ENCODE measurements at regions not wholly inside any gene's neighbourhood (a gene's known extent, or its start where the extent isn't known, plus 50 kb on each side); places are given as distances from the start of the nearest gene placed in this dataset.

DNA sequence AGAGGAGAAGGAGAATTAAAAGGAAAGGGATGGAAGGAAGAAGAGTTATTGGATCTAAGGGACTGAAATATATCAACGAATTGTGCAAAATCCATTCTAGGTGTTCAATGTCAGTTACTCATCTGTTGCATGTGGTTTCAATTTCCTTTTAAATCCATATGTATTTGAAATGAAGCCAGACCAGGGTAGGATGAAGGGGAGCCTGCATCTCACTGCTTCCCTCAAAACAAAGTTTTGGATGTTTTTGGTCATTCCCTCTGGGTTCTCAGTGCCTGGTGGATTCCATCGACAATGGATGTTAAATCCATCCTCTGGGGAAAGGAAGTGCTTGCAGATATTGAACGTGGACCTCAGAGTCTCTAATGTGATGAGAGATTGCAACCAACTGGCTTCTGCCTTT, 103.5 kb upstream of the XYLT1 start:
- intact Hi-C loops (cut with DNase I): loop anchor here (10.0 kb wide), 1 partner anchor 289 kb away; no protein-coding TSS in a partner anchor

DNA sequence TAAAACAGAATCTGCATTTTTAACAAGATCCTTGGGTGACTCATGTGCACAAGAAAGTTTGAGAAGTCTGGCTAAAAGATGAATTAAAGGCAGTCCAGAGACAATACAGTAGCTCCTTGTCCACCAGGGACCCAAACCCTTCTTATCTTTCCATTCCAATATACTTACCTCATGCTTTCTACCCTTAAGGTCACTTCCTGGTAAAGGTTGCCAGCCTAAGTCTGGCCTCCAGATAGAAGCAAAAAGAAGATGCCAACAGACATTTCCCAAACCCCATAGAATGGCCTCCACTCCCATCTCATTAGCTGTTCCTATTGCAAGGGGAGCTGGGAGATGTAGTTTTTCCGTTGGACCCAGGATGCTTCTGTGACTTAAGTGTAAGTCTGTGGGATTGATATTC, 101.4 kb upstream of the XYLT1 start:
- H3K4me3 ChIP-seq (replicated peaks in 1 of 3): no peak overlapping the region
- H3K9me3 ChIP-seq: no peaks in the 10 kb centered on the region
- no peak for DNase-seq
- no peaks in the 10 kb centered on the region for H3K27me3 ChIP-seq
- no peaks in the 10 kb centered on the region for H3K36me3 ChIP-seq
- TF ChIP-seq, protein P1, sequence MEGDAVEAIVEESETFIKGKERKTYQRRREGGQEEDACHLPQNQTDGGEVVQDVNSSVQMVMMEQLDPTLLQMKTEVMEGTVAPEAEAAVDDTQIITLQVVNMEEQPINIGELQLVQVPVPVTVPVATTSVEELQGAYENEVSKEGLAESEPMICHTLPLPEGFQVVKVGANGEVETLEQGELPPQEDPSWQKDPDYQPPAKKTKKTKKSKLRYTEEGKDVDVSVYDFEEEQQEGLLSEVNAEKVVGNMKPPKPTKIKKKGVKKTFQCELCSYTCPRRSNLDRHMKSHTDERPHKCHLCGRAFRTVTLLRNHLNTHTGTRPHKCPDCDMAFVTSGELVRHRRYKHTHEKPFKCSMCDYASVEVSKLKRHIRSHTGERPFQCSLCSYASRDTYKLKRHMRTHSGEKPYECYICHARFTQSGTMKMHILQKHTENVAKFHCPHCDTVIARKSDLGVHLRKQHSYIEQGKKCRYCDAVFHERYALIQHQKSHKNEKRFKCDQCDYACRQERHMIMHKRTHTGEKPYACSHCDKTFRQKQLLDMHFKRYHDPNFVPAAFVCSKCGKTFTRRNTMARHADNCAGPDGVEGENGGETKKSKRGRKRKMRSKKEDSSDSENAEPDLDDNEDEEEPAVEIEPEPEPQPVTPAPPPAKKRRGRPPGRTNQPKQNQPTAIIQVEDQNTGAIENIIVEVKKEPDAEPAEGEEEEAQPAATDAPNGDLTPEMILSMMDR (IDR thresholded peaks at IDR 0.05): no peak
- no peak for TF ChIP-seq POLR2A (IDR thresholded peaks at IDR 0.05)
- H3K27ac ChIP-seq: no peak overlapping the region
- peaks cover 0 to 5% of the 10 kb centered on the region in 2 donors for H3K4me1 ChIP-seq
- intact Hi-C loops (cut with DNase I): loop anchor here (10.0 kb wide), 1 partner anchor 287 kb away; no protein-coding TSS in a partner anchor
- 73 to 91% methylated on average over 1 of the region's 1 CpG for WGBS, 2 donors

More for the DNA sequence above, 103.5 kb upstream of the XYLT1 start:
- Histone ChIP-seq H3K27ac (no peak overlapping the region), H3K36me3 (no peaks in the 10 kb centered on the region), H3K4me1 (peaks cover 0 to 10% of the 10 kb centered on the region in 2 donors), H3K27me3 (no peaks in the 10 kb centered on the region), H3K9me3 (no peaks in the 10 kb centered on the region), H3K4me3 (replicated peaks in 1 of 3) (no peak overlapping the region)
- TF ChIP-seq POLR2A (IDR thresholded peaks at IDR 0.05): no peak
- TF ChIP-seq, protein P1 (IDR thresholded peaks at IDR 0.05): no peak
- whole genome bisulfite sequencing, 2 donors: 59 to 77% methylated on average over 3 of the region's 3 CpGs
- no peak for DNase-seq

DNA sequence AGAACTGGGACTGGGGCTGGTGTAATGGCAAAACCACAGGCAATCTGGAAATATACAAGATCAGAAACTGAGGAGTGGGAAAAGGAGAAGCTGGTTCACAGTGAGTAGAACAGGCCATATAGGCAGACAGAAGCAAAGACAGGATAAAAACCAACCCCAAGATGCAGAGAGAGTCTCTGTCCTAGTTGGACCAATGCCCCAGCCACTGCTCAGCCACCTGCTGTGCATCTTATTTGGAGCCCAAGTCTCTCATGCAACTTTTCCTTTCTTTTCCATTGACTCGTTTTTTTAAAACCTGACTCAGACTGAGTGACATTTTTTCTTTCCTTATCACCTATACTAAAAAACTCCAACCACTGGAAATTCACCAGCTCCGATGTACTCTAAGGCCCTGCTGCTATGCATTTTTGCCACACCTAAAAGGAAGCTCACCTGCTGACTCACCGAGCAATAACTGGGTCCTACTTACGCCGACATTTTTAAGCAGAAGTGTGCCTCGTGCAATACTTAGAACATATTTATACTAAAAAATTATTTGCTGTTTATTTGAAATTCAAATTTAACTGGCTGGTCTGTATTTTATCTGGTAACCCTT, 100.8 kb upstream of the XYLT1 start:
- Histone ChIP-seq H3K27ac (no peak overlapping the region), H3K9me3 (no peaks in the 10 kb centered on the region), H3K4me1 (peaks cover 0 to 5% of the 10 kb centered on the region in 2 donors), H3K4me3 (replicated peaks in 1 of 3) (no peak overlapping the region), H3K27me3 (no peaks in the 10 kb centered on the region), H3K36me3 (no peaks in the 10 kb centered on the region)
- intact Hi-C loops (cut with DNase I): loop anchor here (10.0 kb wide), 1 partner anchor 287 kb away; no protein-coding TSS in a partner anchor
- TF ChIP-seq, protein P1 (IDR thresholded peaks at IDR 0.05): no peak
- TF ChIP-seq POLR2A (IDR thresholded peaks at IDR 0.05): no peak
- WGBS, 2 donors: 85 to 88% methylated on average over 6 of the region's 6 CpGs
- no peak for DNase-seq

DNA sequence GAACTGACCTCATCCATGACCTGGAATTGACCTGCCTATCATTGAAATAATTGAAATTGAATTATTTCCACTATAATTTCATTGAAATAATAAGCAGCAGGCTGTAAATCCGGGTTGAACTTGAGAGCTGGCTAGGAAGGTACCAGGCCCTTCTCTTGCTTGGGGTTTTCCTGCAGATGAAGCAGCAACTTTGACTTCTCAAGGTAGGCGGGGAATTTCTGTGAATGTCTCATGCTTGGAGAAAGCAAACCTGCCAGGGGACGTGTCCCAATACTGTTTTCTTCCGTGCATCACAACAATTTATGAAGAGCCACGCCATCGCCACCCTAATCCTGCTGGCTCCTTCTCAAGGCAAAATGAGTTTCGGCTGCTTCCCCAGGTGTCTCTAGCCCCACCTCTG, 97.5 kb upstream of the XYLT1 start:
- intact Hi-C loops (cut with DNase I): no loop called here
- 93 to 94% methylated on average over 7 of the region's 7 CpGs for WGBS, 2 donors

DNA sequence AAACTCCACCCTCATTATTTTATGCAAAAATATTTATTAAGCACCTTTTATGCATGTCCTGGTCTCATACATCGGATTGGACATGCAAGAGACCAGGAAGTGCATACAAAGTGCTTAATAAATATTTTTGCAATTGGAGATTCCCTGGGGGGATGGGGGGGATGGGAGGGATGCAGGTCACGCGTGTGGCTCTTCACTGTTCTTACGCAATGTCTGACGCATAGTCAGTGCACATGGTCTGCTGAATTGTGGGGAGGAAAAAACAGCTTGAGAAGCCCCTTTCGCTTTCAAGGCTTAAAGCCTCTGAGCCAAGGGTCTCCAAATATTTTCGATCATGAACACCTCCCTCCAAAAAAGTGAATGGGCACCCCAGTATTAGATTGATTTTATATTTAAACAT, 96.7 kb upstream of the XYLT1 start:
- no peaks in the 10 kb centered on the region for H3K4me1 ChIP-seq
- no peak overlapping the region for H3K4me3 ChIP-seq (replicated peaks in 1 of 3)
- no peaks in the 10 kb centered on the region for H3K36me3 ChIP-seq
- 86 to 89% methylated on average over 7 of the region's 7 CpGs for WGBS, 2 donors
- H3K27me3 ChIP-seq: no peaks in the 10 kb centered on the region
- H3K9me3 ChIP-seq: no peaks in the 10 kb centered on the region
- DNase-seq: no peak
- intact Hi-C loops (cut with DNase I): no loop called here
- H3K27ac ChIP-seq: no peak overlapping the region
- TF ChIP-seq, protein P1 (IDR thresholded peaks at IDR 0.05): no peak
- TF ChIP-seq POLR2A (IDR thresholded peaks at IDR 0.05): no peak

More for the DNA sequence above, 97.5 kb upstream of the XYLT1 start:
- H3K9me3 ChIP-seq: no peaks in the 10 kb centered on the region
- DNase-seq: no peak
- no peak overlapping the region for H3K27ac ChIP-seq
- H3K4me3 ChIP-seq (replicated peaks in 1 of 3): no peak overlapping the region
- no peaks in the 10 kb centered on the region for H3K27me3 ChIP-seq
- no peak for TF ChIP-seq POLR2A (IDR thresholded peaks at IDR 0.05)
- TF ChIP-seq, protein P1 (IDR thresholded peaks at IDR 0.05): no peak
- H3K4me1 ChIP-seq: no peaks in the 10 kb centered on the region
- no peaks in the 10 kb centered on the region for H3K36me3 ChIP-seq
